COR-L47 (cell line): ENCODE measurements at regions not wholly inside any gene's neighbourhood (a gene's known extent, or its start where the extent isn't known, plus 50 kb on each side); places are given as distances from the start of the nearest gene placed in this dataset.

Experiments used
- DNase-seq: peaks from one replicate; lab custom pipeline; 2025; lab: John Stamatoyannopoulos, UW

GRCh38 chr18:71001597-71001996 lies 712.8 kb downstream of the SOCS6 start:
- no peak for DNase-seq

DNA sequence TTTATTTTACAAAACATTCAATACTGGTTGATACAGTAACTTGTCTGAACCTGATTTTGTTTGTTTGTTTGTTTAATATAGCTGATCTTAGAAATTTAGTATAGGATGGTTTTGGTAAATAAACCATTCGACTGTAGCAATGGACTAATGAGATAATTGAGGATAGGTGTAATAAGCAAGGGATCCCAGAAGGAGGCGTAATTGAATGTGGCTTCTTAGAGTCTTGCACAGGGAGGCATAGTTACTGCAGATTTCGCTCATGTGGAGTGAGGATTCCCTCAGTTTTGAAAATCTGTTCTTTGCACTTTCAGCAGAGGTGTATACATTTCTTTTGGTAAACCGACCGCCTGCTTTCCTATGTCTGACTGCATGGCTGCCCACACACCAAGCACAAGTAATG lies 709.6 kb downstream of the SOCS6 start:
- DNase-seq = no peak

DNA sequence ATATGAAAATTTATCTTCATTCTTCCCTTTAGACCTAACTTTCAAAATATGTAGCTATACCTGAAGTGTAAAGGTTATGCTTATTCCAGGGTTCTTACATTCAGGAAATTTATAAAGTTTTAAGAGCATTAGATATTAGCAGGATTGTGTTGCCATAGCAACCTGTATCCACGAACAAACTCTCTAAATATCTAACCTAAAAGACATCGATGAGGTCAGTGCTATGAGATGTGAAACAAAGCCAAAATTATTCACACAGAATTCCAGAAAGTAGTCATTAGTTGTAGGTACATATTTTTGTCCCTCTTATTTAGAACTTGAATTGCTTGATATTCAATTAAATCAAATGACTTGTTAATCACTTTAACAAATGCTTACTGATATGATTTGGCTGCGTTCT lies 705.3 kb downstream of the SOCS6 start:
- no peak for DNase-seq

DNA sequence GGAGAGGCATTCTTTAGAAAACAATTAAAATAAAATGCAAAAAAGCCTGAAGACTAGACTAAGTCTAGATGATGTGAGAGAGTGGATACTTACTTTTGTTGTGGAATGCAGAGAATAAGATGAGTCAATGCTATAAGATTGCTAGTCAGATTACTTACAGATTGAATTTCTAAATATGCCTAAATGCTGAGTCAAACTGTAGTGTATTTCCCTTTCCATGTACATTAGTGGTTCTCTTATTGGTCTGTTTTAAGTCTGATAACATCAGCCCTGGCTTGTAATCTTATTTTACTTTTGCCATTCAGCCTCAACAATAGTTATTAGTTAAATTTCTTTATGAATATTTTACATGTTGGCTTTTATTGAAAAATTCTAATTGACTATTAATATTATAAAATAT lies 702.7 kb downstream of the SOCS6 start:
- no peak for DNase-seq

GRCh38 chr18:70985948-70986347 lies 697.1 kb downstream of the SOCS6 start:
- DNase-seq = no peak

- DNase-seq = no peak
Observed at GRCh38 chr18:70982292-70982691, 693.4 kb downstream of the SOCS6 start.

- DNase-seq = peak; percentile 59
Observed at GRCh38 chr18:70981400-70982140, 692.7 kb downstream of the SOCS6 start.

DNA sequence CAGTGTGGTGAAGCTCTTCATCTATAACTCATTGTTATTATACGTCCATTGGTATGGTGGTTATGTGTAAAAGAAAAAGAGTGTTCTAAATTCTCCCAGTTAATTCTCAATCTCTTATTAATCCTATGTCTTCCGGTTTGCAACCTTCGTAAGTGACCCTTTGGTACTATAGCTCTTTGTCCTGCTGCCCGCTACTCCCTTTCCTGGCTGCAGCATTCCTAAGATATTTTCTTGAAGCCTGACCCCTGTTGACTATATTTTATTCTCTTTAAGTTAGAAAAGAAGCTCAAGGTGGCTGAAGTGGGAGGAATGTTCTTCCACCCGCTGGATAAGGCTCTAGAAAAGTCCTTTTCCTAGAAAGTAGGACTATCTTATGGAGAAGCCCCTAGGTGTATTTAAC lies 684.8 kb downstream of the SOCS6 start:
- DNase-seq = no peak

DNA sequence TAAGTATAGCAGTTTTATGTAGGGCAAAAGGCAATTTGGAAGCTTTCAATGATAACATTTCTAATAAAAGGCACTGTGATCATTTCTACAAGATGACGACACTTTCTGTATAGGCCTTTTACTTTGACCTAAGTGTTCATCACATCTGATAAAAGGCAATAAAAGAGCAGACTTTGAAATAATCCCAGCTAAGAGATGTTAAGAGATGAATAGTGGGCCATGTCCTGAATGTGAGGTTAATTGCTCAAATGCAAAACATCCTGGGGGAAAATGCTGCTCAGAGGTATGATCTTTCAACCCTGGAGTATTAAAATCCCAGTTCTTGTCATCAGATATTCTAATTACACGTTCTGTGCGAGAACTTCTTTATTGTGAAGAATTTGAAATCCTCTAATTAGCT lies 677.6 kb downstream of the SOCS6 start:
- no peak for DNase-seq

DNA sequence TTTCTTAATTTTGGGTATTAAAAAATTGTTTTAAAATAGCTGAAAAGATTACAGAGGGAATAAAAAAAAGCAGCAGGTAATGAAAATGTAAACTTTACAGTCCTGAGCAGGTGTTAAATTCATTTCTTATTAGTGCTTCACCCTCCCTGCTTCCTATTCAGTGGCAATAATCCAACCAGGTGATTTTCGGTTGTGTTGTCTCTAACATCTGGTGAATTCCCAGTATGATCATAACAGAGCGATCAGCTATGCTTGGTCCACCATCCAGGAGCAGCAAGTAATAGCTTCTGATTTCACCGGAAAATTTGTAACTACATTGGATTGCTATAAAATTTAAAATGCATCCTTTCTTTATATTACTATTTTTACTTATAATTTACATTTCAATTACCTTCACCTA lies 673.1 kb downstream of the SOCS6 start:
- DNase-seq = no peak

DNA sequence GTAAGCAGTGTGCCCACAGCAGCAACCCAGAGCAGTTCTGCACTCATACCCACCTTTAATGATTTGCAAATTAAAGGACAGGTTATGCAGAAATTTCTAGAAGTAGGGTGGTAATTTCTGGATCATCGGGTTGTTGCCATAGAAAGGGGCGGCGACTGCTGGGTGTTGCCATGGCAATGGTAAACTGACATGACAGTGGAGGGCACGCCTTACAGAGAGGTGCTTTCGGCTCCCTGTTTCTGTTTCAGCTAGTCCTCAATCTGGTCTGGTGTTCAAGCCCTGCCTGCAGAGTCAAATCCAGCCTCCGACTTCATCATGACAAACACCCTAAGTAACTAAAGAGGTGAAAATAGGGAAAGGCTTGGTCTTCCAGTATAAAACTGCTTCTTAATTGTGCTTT lies 667.7 kb downstream of the SOCS6 start:
- no peak for DNase-seq

DNA sequence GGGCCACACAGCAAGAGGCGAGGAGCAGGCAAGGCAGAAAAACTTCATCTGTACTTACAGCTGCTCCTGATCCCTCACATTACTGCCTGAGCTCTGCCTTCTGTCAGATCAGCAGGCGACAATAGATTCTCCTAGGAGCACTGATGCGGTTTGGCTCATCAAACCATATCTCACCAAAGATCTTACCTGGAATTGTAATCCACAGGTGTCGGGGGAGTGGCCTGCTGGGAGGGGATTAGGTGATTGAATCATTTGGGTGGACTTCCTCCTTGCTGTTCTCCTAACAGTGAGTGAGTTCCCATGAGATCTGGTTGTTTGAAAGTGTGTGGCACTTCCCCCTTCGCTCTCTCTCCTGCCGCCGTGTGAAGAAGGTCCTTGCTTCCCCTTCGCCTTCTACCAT lies 647.3 kb downstream of the SOCS6 start:
- no peak for DNase-seq

GRCh38 chr18:70931942-70932814 lies 643.3 kb downstream of the SOCS6 start:
- peak; percentile 50 for DNase-seq

DNA sequence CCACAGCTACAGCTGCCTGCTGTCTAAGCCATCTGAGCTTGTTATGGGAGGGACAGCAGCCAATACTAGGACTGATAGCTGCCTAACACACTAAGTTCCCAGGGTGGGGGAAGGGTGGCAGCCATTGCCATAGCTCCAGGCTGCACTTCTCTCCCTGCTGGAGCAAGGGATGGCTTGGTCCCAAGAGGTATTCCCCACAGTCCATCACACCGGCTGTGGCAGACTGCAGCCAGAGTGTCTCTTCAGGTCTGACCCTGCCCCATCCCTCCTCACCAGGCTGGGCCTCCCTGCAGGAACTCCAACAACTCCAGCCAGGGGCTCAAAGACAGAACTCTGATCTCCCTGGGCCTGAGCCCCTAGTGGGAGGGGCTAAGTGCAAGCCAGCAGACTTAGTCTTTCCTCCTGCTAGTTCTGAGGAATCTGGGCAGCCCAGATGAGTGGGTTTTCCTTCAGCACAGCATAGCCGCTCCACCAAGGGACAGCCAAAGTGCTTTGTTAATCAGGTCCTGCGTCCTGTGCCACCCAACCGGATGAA lies 632.1 kb downstream of the SOCS6 start:
- no peak for DNase-seq

DNA sequence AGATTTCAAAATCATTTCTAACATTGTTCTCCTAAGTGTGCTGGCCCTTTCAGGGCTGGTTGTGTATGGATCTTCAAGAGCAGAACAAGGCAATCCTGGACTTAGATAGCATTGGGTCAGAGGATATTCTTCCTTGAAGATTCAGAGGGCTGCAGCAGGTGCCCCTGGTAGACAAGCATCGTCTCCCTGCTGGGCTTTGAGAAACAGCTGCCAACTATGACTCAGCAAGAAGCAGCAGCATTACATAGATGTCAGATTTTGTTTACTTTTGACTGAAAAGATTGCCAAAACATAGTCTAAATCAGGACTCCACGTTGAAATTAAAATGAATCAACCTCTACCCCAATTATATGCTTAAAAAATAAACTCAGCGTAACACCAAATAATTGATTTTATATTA lies 618.8 kb downstream of the SOCS6 start:
- peak; percentile 91 for DNase-seq

- no peak for DNase-seq
Observed at GRCh38 chr18:70892381-70892780, 603.5 kb downstream of the SOCS6 start.

GRCh38 chr18:70870292-70870691 lies 581.4 kb downstream of the SOCS6 start:
- DNase-seq = no peak

DNA sequence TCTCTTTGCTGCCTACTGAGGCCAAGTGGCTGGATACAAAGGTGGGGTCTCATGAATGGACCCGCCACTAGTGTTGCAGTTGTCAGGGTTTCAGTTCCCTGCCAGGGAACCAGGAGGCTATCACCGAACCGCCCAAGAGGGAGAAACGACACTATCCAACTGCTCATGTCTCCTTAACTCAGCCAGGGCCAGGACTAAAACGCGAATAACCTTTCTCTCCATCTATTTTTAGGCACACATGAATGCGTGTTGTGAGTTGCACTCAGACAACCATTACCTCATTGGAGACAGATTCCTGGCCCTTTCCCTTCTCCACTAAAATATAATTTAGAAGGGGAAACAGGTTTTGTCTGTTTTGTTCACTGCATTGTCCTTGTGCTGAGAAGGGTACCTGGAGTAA lies 559.5 kb downstream of the SOCS6 start:
- no peak for DNase-seq

DNA sequence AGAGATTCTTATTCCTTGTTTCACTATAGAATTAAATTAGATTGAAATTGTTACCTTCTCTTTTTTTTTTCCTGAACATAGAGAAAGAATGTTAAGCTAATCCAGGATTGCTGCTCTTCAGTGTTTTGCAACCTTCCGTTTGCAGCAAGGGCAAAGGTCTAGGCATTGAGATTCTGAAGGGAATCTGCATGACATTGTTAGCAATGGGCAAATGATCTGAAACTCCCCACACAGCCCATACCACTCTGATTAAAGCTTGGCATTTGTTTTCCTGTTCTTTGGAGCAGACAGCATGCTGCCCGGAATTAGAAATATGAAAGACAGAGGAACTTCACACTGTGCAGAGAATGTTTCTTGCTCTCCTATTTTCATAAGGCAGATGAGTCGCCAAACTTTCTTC lies 551.8 kb downstream of the SOCS6 start:
- DNase-seq = no peak

- no peak for DNase-seq
Observed at GRCh38 chr18:70827632-70828031, 538.8 kb downstream of the SOCS6 start.

DNA sequence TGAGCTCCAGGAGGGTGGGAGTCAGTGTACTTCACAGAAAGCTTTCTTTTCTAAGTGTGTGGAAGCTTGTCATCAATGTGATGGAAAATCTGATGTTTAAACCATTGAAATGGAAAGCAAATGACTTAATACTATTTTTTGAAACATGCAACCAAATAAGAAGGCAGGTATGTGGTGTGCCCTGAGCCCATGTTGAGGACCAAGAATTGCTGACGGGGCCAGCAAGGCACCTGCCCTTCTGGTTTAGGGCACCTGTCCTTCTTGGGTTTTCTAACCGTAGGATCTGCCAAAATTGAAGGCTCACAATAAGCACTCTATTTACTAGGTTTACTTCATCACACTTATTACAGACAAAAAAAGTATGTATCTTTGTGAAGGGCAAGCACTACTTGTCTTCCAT lies 537.7 kb downstream of the SOCS6 start:
- no peak for DNase-seq

- DNase-seq = no peak
Observed at GRCh38 chr18:70822691-70823090, 533.8 kb downstream of the SOCS6 start.

DNA sequence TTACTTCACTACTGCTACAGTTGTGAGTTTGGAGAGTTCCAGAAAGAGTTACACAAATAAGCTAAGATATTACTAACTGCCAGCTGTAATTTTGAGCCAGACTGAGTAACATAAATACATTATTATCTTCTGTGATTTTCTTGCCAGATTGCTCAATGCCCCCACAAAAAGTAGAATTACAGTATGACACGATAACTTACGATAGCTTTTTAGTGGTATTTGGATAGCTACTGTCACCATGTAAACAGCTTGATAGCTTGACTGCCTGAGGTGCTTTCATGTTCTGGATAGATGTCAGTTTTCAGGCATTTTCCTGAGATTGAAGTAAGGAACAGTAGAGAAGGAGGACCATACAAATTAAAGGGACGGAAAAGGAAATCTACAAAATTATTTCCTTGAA lies 533.3 kb downstream of the SOCS6 start:
- no peak for DNase-seq
